ENCODE measurements at regions not wholly inside any gene's neighbourhood (a gene's known extent, or its start where the extent isn't known, plus 50 kb on each side); places are given as distances from the start of the nearest gene placed in this dataset.

DNA sequence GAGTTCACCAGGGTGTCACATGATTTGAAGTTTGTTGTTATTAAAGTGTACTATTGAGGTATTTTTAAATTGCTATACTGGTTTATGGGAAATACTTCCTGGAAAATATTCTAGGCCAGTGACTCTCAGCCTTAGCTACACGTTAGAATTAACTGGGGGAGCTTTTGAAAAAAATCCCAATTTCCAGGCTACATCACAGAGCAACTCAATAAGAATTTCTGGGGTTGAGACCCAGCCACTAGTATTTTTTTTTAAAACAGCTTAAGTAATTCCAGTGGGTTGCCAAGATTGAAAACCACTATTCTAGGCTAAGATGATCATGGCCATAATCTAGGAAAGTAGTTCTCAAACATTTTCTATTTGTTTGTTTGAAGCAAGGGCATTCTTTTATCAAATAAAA lies 142.9 kb upstream of the GRIA1 start:
- Histone ChIP-seq H3K4me3 (ENCODE audit: low read depth, low read length) (no peak overlapping the region), H3K27me3 (ENCODE audit: control insufficient read depth, insufficient read depth, low read length) (no peaks in the 10 kb centered on the region), H3K36me3 (ENCODE audit: control insufficient read depth, insufficient read depth, low read length) (no peaks in the 10 kb centered on the region)
- DNase-seq (ENCODE audit: low read depth) = no peak
- TF ChIP-seq, protein P1, sequence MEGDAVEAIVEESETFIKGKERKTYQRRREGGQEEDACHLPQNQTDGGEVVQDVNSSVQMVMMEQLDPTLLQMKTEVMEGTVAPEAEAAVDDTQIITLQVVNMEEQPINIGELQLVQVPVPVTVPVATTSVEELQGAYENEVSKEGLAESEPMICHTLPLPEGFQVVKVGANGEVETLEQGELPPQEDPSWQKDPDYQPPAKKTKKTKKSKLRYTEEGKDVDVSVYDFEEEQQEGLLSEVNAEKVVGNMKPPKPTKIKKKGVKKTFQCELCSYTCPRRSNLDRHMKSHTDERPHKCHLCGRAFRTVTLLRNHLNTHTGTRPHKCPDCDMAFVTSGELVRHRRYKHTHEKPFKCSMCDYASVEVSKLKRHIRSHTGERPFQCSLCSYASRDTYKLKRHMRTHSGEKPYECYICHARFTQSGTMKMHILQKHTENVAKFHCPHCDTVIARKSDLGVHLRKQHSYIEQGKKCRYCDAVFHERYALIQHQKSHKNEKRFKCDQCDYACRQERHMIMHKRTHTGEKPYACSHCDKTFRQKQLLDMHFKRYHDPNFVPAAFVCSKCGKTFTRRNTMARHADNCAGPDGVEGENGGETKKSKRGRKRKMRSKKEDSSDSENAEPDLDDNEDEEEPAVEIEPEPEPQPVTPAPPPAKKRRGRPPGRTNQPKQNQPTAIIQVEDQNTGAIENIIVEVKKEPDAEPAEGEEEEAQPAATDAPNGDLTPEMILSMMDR (IDR thresholded peaks at IDR 0.05; ENCODE audit: insufficient read depth, low read length, poor library complexity, severe bottlenecking) = no peak

DNA sequence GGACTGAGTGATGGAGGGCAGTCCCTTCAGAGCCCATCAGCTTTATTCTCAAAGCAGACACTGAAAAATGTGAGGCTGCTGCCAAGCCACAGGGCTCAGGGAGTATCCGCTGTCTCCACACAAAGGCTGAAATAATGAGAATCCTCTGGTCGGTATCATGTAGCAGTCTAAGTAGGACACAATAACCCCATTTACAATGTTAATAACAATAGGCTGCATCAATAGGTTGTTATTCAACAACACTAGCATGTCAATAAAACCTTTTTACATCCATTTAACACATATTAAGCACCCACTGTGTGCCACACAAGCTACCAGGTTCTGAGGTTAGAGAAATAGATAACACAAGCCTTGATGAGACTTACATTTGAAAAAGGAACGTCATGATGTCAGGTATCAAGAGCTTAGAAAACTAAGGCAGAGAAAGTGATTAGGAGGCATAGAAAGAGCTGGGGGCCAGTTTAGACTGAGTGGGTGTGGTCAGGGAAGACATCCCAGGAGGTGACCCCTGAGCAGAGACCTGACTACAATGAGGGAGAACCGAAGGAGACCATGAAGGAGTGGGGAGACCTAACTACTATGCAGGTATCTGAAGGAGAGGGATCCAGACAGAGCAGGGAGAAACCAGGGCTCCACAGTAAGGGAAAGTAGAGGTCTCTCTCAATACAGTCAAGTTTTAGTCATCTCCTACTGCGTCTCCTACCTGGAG lies 140.1 kb upstream of the GRIA1 start:
- Histone ChIP-seq H3K36me3 (ENCODE audit: control insufficient read depth, insufficient read depth, low read length) (no peaks in the 10 kb centered on the region), H3K4me3 (ENCODE audit: low read depth, low read length) (no peak overlapping the region), H3K27me3 (ENCODE audit: control insufficient read depth, insufficient read depth, low read length) (no peaks in the 10 kb centered on the region)
- TF ChIP-seq, protein P1 (IDR thresholded peaks at IDR 0.05; ENCODE audit: insufficient read depth, low read length, poor library complexity, severe bottlenecking) = no peak
- no peak for DNase-seq (ENCODE audit: low read depth)

DNA sequence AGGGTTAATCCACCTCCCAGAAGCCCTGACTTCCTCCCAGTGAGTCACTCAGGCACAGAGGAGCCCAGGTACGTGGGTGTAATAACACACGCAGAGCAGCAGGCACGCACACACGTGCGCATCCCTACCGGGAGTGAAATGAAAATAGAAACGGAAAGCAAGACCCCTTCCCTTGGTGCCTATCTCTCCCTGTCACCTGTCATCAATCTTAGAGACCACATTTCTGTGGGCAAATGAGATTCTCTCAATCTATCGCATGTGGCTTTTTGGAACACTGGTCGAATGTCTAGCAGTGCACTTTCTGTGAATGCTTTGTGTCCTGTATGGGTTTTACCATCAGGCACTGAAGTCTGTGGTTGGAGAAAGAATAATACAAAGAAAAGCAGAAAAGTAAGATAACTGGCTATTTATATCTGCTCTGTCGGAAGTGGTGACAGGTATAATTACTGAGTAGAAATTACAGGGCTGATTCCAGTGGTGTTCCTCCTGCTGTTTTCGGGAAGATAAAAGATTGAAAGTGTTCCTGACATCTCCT lies 137.7 kb upstream of the GRIA1 start:
- no peaks in the 10 kb centered on the region for H3K36me3 ChIP-seq (ENCODE audit: control insufficient read depth, insufficient read depth, low read length)
- DNase-seq (ENCODE audit: low read depth) = no peak
- H3K27me3 ChIP-seq (ENCODE audit: control insufficient read depth, insufficient read depth, low read length) = no peaks in the 10 kb centered on the region
- TF ChIP-seq, protein P1 (IDR thresholded peaks at IDR 0.05; ENCODE audit: insufficient read depth, low read length, poor library complexity, severe bottlenecking) = no peak
- no peak overlapping the region for H3K4me3 ChIP-seq (ENCODE audit: low read depth, low read length)

DNA sequence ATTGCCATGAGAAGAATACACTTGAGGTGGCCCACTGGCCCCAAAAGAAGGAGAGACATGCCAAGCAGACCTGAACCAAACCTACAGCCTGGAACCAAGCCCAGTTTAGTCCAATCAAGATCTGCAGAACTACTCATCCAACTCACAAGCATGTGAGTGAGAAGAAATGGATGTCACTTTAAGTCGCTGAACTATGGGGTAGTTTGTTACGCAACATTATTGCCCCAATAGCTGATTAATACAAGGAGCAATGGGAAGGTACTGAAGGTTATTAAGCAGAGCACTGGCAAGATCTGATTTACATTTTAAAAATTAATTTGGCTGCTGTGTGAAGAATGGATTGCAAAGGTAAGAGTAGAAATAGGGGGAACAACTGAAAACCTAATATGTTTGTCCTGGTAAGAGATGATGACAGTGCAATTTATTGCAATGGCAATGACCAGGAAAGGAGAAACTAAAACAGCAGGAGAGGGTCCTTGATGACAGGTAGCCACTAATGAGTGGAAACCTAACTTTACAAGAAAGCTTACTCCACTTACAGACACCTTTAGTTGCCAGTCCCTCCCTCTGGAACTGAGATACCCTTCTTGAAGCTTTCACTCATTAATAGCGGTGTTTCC lies 132.9 kb upstream of the GRIA1 start:
- TF ChIP-seq, protein P1 (IDR thresholded peaks at IDR 0.05; ENCODE audit: insufficient read depth, low read length, poor library complexity, severe bottlenecking) = no peak
- no peak overlapping the region for H3K4me3 ChIP-seq (ENCODE audit: low read depth, low read length)
- no peaks in the 10 kb centered on the region for H3K36me3 ChIP-seq (ENCODE audit: control insufficient read depth, insufficient read depth, low read length)
- no peaks in the 10 kb centered on the region for H3K27me3 ChIP-seq (ENCODE audit: control insufficient read depth, insufficient read depth, low read length)
- DNase-seq (ENCODE audit: low read depth) = no peak

DNA sequence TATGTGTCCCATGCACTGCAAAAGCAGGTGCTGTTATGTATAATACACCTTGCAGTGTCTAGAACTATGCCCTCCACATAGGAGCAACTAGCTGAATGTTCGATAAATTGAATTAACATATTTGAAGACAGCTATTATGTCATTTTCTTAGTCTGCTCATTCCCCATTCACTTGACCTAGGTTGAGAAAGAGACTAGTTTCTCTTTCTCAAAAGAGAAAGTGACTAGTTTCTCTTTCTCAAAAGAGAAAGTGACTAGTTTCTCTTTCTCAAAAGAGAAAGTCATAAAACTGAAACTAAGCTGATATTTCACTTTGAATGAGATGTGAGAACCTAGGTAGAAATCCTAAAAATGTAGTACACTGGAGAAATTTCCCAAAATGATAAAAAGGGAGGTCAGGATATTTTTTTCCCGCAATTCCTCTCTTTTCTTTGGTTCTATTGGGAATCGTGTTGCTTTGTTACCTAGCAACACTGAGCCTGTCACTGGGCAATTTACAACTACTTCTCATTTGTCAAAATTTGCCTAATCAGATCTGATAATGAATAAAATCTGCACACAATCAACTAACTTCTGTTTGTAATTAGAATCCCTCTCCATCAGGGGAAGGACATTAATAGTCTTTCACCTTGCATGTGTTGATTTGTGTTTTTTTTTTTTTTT lies 132.0 kb upstream of the GRIA1 start:
- no peaks in the 10 kb centered on the region for H3K36me3 ChIP-seq (ENCODE audit: control insufficient read depth, insufficient read depth, low read length)
- TF ChIP-seq, protein P1 (IDR thresholded peaks at IDR 0.05; ENCODE audit: insufficient read depth, low read length, poor library complexity, severe bottlenecking) = no peak
- DNase-seq (ENCODE audit: low read depth) = no peak

More for the DNA sequence above, 132.0 kb upstream of the GRIA1 start:
- Histone ChIP-seq H3K27me3 (ENCODE audit: control insufficient read depth, insufficient read depth, low read length) (no peaks in the 10 kb centered on the region), H3K4me3 (ENCODE audit: low read depth, low read length) (no peak overlapping the region)

All from kidney epithelial cell (primary cell).